Gastroesophageal sphincter (tissue), 4 donors: ENCODE measurements at regions not wholly inside any gene's neighbourhood (a gene's known extent, or its start where the extent isn't known, plus 50 kb on each side); places are given as distances from the start of the nearest gene placed in this dataset.

ENCODE experiments used
- ATAC-seq: fragments of 150-250 bp; one replicate; pipeline ENCODE4 v1.9.1; 2016; ENCODE audit warnings: mild to moderate bottlenecking, moderate library complexity
- H3K27ac ChIP-seq, 4 donors: fragments of 200-600 bp; sonication (generic) in 3 of 4; 1 replicate in 3 of 4; 2 replicates in 1 of 4; pipeline ENCODE4 v1.5.1; 2016 to 2019
- H3K27me3 ChIP-seq: fragments of 200-600 bp; sonication (generic); one replicate; pipeline ENCODE4 v1.5.1; 2019
- H3K36me3 ChIP-seq, 2 donors: fragments of 200-600 bp; sonication (generic); one replicate each; pipeline ENCODE4 v1.5.1; 2019; ENCODE audit warnings: control low read depth in 1 of 2
- H3K4me1 ChIP-seq, 3 donors: fragments of 200-600 bp; sonication (generic); 1 replicate in 2 of 3; 2 replicates in 1 of 3; pipeline ENCODE4 v1.5.1; 2016 to 2019; ENCODE audit warnings: control low read depth in 2 of 3
- H3K4me3 ChIP-seq, 2 donors: fragments of 200-600 bp; sonication (generic); one replicate each; pipeline ENCODE4 v1.5.1; 2019; ENCODE audit warnings: mild to moderate bottlenecking in 1 of 2, moderate library complexity in 1 of 2
- H3K9me3 ChIP-seq, 3 donors: fragments of 200-600 bp; sonication (generic); one replicate each; pipeline ENCODE4 v1.5.1; 2017 to 2019; ENCODE audit warnings: control low read depth in 2 of 3
- EP300 ChIP-seq: sonication (generic); formaldehyde crosslinking; IDR thresholded peaks from one replicate; pipeline ENCODE4 v1.6.1; 2017; ENCODE audit warnings: antibody characterized with exemption, mild to moderate bottlenecking
- POLR2A ChIP-seq, 2 donors: fragments of 450-650 bp; IDR thresholded peaks; one replicate each; pipeline ENCODE4 v1.6.1; 2017; ENCODE audit warnings: antibody characterized with exemption in 2 of 2, mild to moderate bottlenecking in 2 of 2, moderate library complexity in 1 of 2
- POLR2AphosphoS5 ChIP-seq: sonication (generic); formaldehyde crosslinking; IDR thresholded peaks from one replicate; pipeline ENCODE4 v1.6.1; 2017; ENCODE audit warnings: antibody characterized with exemption
- WGBS, 2 donors: methylation state at CpG; one replicate each; pipeline ENCODE4 v1.1.5; 2018; ENCODE audit warnings: low coverage in 1 of 2; 5-methylcytosine and 5-hydroxymethylcytosine counted together
- TF ChIP-seq, protein P1 (sequence below), 4 experiments: fragments of 200-600 bp in 2 of 4; fragments of 450-650 bp in 2 of 4; sonication (generic) in 1 of 4; IDR thresholded peaks; one replicate each; pipeline ENCODE4 v1.5.1; 2017 to 2019; ENCODE audit warnings: antibody characterized with exemption in 4 of 4, mild to moderate bottlenecking in 2 of 4, moderate library complexity in 2 of 4

DNA sequence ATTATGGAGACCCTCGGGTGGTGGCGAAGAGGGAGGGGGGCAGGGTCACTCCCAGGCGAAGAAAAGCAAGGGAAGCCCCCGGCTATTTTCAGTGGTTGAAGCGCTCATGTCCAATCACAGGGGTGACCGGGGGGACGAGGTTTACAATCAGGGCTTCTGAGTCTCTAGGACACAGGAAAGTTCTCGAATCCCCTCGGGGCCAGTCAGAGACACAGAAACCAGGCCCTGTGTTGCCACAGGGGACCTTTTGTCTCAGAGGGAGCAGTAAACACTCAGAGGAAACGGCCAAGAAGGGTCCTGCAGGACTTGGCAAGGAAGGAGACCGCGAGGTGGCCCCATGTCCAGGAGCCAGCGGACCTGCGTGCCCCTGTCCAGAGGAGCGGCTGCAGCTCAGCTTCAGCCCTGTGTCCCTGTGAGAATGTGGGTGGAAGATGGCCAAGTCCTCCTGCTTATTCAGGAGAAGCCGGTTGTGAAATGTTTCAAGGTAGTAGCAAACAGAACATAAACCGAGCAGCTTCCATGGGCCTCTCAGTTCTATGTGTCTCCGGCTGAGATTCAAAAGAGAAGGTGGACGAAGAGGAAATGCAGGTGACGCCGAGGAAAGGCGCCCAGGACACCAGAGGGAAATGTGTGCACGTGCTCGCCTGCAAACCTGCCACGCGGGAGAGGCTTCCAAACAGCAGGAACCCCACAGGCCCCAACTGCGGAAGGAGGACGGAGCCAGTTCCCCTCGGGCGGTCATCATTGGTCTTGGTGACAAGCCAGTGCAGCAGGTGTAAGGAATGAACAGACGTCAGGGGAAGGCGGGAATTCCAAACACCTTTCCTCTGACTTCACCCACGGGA lies 357.6 kb downstream of the BRD1 start:
- Histone ChIP-seq H3K4me1 (no peaks in the 10 kb centered on the region), H3K4me3 (no peak overlapping the region), H3K36me3 (no peaks in the 10 kb centered on the region), H3K27me3 (peaks cover 86% of the 10 kb centered on the region), H3K27ac (no peak overlapping the region), H3K9me3 (no peaks in the 10 kb centered on the region)
- WGBS, 2 donors: 65 to 100% methylated on average over 3 to 16 of the region's 33 CpGs
- no peak for ATAC-seq
- TF ChIP-seq, protein P1, sequence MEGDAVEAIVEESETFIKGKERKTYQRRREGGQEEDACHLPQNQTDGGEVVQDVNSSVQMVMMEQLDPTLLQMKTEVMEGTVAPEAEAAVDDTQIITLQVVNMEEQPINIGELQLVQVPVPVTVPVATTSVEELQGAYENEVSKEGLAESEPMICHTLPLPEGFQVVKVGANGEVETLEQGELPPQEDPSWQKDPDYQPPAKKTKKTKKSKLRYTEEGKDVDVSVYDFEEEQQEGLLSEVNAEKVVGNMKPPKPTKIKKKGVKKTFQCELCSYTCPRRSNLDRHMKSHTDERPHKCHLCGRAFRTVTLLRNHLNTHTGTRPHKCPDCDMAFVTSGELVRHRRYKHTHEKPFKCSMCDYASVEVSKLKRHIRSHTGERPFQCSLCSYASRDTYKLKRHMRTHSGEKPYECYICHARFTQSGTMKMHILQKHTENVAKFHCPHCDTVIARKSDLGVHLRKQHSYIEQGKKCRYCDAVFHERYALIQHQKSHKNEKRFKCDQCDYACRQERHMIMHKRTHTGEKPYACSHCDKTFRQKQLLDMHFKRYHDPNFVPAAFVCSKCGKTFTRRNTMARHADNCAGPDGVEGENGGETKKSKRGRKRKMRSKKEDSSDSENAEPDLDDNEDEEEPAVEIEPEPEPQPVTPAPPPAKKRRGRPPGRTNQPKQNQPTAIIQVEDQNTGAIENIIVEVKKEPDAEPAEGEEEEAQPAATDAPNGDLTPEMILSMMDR (IDR thresholded peaks at IDR 0.05): no peak
- TF ChIP-seq POLR2A (IDR thresholded peaks at IDR 0.05) (no peak), EP300 (no peak), POLR2AphosphoS5 (no peak)

DNA sequence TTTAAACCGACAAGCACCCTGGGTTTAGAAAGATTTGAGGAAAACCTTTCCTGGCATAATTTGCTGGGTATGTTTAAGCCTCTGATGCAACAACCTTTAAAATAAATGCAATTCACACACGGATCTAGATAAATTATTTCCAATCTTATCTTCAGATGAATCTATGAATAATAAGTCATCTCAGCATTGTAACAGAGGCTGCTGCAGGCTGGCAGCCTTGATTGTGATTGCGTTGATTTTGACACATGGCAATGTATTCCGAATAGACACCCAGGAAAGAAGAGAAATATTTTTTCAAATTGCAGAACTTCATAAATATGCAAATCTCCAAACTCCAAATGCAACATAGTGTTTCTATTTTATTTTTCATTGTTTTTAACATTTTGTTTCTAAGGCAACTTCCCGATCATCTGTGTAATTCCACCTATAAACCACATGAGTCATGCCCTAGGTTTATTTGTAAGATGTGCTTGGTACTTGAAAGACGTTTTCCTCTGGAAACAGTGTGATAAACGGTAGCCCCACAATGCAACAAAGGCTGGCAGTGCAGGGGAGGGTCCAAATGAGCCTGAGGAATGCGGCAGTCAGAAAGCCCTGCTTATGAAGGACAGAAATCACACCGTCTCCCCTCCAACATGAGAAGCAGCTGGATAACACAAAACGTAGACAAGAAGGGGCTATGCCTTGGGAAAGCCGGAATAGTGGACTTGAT lies 359.0 kb downstream of the BRD1 start:
- TF ChIP-seq POLR2AphosphoS5: no peak
- no peak for TF ChIP-seq POLR2A (IDR thresholded peaks at IDR 0.05)
- TF ChIP-seq, protein P1 (IDR thresholded peaks at IDR 0.05): no peak
- no peak for TF ChIP-seq EP300
- no peak for ATAC-seq

GRCh38 chr22:49466878-49467595 lies 360.6 kb downstream of the BRD1 start:
- Histone ChIP-seq H3K27me3 (peaks cover 86% of the 10 kb centered on the region), H3K36me3 (no peaks in the 10 kb centered on the region), H3K4me3 (no peak overlapping the region), H3K4me1 (no peaks in the 10 kb centered on the region), H3K27ac (no peak overlapping the region), H3K9me3 (no peaks in the 10 kb centered on the region)
- WGBS, 2 donors: 48 to 80% methylated on average over 1 to 5 of the region's 17 CpGs
- no peak for TF ChIP-seq POLR2A (IDR thresholded peaks at IDR 0.05)
- TF ChIP-seq, protein P1 (IDR thresholded peaks at IDR 0.05): no peak
- no peak for TF ChIP-seq POLR2AphosphoS5
- no peak for TF ChIP-seq EP300
- no peak for ATAC-seq

More for the DNA sequence above, 359.0 kb downstream of the BRD1 start:
- Histone ChIP-seq H3K4me1 (no peaks in the 10 kb centered on the region), H3K36me3 (no peaks in the 10 kb centered on the region), H3K9me3 (no peaks in the 10 kb centered on the region), H3K27ac (no peak overlapping the region), H3K4me3 (no peak overlapping the region), H3K27me3 (peaks cover 89% of the 10 kb centered on the region)
- WGBS, 2 donors: 33 to 51% methylated on average over 4 to 11 of the region's 11 CpGs

DNA sequence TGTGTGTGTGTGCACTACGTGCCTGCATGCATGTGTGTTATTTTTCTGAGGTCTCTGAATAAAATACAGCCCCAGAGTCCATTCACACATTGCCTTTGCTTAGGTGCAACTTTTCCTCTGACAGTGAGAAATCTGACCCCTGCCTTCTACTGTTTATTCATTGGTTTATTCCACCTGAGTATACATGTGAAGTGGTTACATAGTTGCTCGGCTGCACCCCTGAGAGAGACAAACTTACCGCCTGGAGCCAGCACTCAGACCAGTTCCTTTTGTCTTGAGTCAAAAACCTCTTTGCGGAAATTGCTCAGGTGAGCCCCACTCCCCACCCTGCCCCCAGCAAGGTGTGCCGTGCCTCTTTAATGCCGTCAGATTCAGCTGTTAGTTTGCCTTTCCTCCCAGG lies 363.6 kb downstream of the BRD1 start:
- Histone ChIP-seq H3K27ac (no peak overlapping the region), H3K9me3 (no peaks in the 10 kb centered on the region), H3K36me3 (no peaks in the 10 kb centered on the region), H3K4me3 (no peak overlapping the region), H3K27me3 (peaks cover 79% of the 10 kb centered on the region), H3K4me1 (no peaks in the 10 kb centered on the region)
- TF ChIP-seq, protein P1 (IDR thresholded peaks at IDR 0.05): no peak
- TF ChIP-seq POLR2AphosphoS5: no peak
- TF ChIP-seq EP300: no peak
- no peak for TF ChIP-seq POLR2A (IDR thresholded peaks at IDR 0.05)
- 64 to 66% methylated on average over 3 of the region's 6 CpGs for WGBS, 2 donors
- ATAC-seq: no peak
